ENCODE measurements at regions not wholly inside any gene's neighbourhood (a gene's known extent, or its start where the extent isn't known, plus 50 kb on each side); places are given as distances from the start of the nearest gene placed in this dataset.

- DNase-seq (ENCODE audit: low spot score) = no peak
Observed at GRCh38 chr5:123811831-123812230, 299.9 kb downstream of the CSNK1G3 start.

- no peak for DNase-seq (ENCODE audit: low spot score)
Observed at GRCh38 chr5:123810746-123811340, 298.9 kb downstream of the CSNK1G3 start.

- DNase-seq (ENCODE audit: low spot score) = peak; percentile 52
Observed at GRCh38 chr5:123810253-123810652, 298.3 kb downstream of the CSNK1G3 start.

GRCh38 chr5:123809594-123810221 is 297.7 kb downstream of the CSNK1G3 start:
- DNase-seq (ENCODE audit: low spot score) = peak; percentile 82

GRCh38 chr5:123808461-123809380 is 296.7 kb downstream of the CSNK1G3 start:
- peak; percentile 42 for DNase-seq (ENCODE audit: low spot score)

GRCh38 chr5:123807177-123807945 is 295.4 kb downstream of the CSNK1G3 start:
- peak; percentile 44 for DNase-seq (ENCODE audit: low spot score)

- no peak for DNase-seq (ENCODE audit: low spot score)
Observed at GRCh38 chr5:123806644-123807043, 294.7 kb downstream of the CSNK1G3 start.

- DNase-seq (ENCODE audit: low spot score) = no peak
Observed at GRCh38 chr5:123805300-123805699, 293.3 kb downstream of the CSNK1G3 start.

GRCh38 chr5:123803359-123803758 is 291.4 kb downstream of the CSNK1G3 start:
- no peak for DNase-seq (ENCODE audit: low spot score)

- no peak for DNase-seq (ENCODE audit: low spot score)
Observed at GRCh38 chr5:123802298-123802951, 290.4 kb downstream of the CSNK1G3 start.

- DNase-seq (ENCODE audit: low spot score) = no peak
Observed at GRCh38 chr5:123800640-123801039, 288.7 kb downstream of the CSNK1G3 start.

GRCh38 chr5:123795688-123796087 is 283.7 kb downstream of the CSNK1G3 start:
- DNase-seq (ENCODE audit: low spot score) = no peak

GRCh38 chr5:123790226-123790625 is 278.2 kb downstream of the CSNK1G3 start:
- DNase-seq (ENCODE audit: low spot score) = no peak

GRCh38 chr5:123787635-123788034 is 275.7 kb downstream of the CSNK1G3 start:
- DNase-seq (ENCODE audit: low spot score) = no peak

- DNase-seq (ENCODE audit: low spot score) = no peak
Observed at GRCh38 chr5:123787136-123787535, 275.2 kb downstream of the CSNK1G3 start.

GRCh38 chr5:123786411-123786810 is 274.4 kb downstream of the CSNK1G3 start:
- no peak for DNase-seq (ENCODE audit: low spot score)

- no peak for DNase-seq (ENCODE audit: low spot score)
Observed at GRCh38 chr5:123785162-123786071, 273.4 kb downstream of the CSNK1G3 start.

GRCh38 chr5:123783421-123783820 is 271.4 kb downstream of the CSNK1G3 start:
- no peak for DNase-seq (ENCODE audit: low spot score)

GRCh38 chr5:123778641-123779040 is 266.7 kb downstream of the CSNK1G3 start:
- peak; percentile 60 for DNase-seq (ENCODE audit: low spot score)

- DNase-seq (ENCODE audit: low spot score) = no peak
Observed at GRCh38 chr5:123776761-123777160, 264.8 kb downstream of the CSNK1G3 start.

Data from cerebellar cortex (tissue), 1 donor.